GM13977 (cell line): ENCODE measurements at regions not wholly inside any gene's neighbourhood (a gene's known extent, or its start where the extent isn't known, plus 50 kb on each side); places are given as distances from the start of the nearest gene placed in this dataset.
A peak's percentile ranks its signal among the peaks of the same experiment; 100 is the strongest.

Source experiments
- DNase-seq: peaks from one replicate; pipeline ENCODE4 v3.0.0; 2012; ENCODE audit warnings: low spot score
- CTCF ChIP-seq: IDR thresholded peaks from 2 replicates; pipeline ENCODE4 v1.5.1; 2012; ENCODE audit warnings: mild to moderate bottlenecking, control low read depth; ENCODE audit not compliant: insufficient read depth; ENCODE audit errors: extremely low read depth, missing control alignments
- in situ Hi-C: fragments of 300-500 bp; cut with MboI; formaldehyde crosslinking; loops from one replicate; pipeline ENCODE4 v1.12.0; 2022; ENCODE audit warnings: low sequenced_read_pairs, low pct_unique_long_range_greater_than_20kb, mixed read lengths, inconsistent platforms; ENCODE audit not compliant: unreplicated experiment

- DNase-seq = peak; percentile 62
- in situ Hi-C loops = no loop called here
- peak; percentile 39 for TF ChIP-seq CTCF
These were observed 51.1 kb upstream of the SLC66A3 start for GRCh38 chr2:11103984-11104793.

GRCh38 chr2:11104794-11105660 lies 50.2 kb upstream of the SLC66A3 start:
- TF ChIP-seq CTCF = no peak
- in situ Hi-C loops = no loop called here
- no peak for DNase-seq
